Endothelial cell of umbilical vein (primary cell): ENCODE measurements at regions not wholly inside any gene's neighbourhood (a gene's known extent, or its start where the extent isn't known, plus 50 kb on each side); places are given as distances from the start of the nearest gene placed in this dataset.

ENCODE experiments used
- BruUV-seq: library from RNA; stranded (reverse); fragments of 400-500 nt; replicated peaks from 2 replicates; lab custom pipeline; 2021; lab: Mats Ljungman, UMichigan
- CTCF ChIA-PET: fragments of 300-600, 350-600 bp; sonication (Branson Sonifier 250); formaldehyde crosslinking; loops from one replicate; lab custom pipeline; 2021; ENCODE audit warnings: antibody characterized with exemption, inconsistent platforms; lab: Charles Lee
- POLR2A ChIA-PET: fragments of 300-600, 350-600 bp; sonication (Branson Sonifier 250); formaldehyde crosslinking; loops from one replicate; lab custom pipeline; 2021; ENCODE audit warnings: antibody characterized with exemption, inconsistent platforms; lab: Charles Lee
- DNase-seq: peaks from one replicate; pipeline ENCODE4 v3.0.0-alpha.2; 2011; ENCODE audit warnings: low read depth, low spot score
- FAIRE-seq: peaks from 2 replicates; lab custom pipeline; 2011; peaks lifted over from hg19 to GRCh38; lab: Jason Lieb, UNC
- H2AFZ ChIP-seq: 2 replicates; pipeline ENCODE4 v1.6.0; 2012; ENCODE audit warnings: low read depth, low read length, control low read depth, inconsistent platforms
- H3K27ac ChIP-seq: 2 replicates; pipeline ENCODE4 v1.5.1; 2011; ENCODE audit warnings: low read depth, mild to moderate bottlenecking, control low read depth, low read length, moderate library complexity; ENCODE audit not compliant: insufficient read depth
- H3K27me3 ChIP-seq, 2 experiments: 2 replicates each; pipeline versions ENCODE4 v1.6.0 to v1.6.1; 2011; ENCODE audit warnings: low read length in 2 of 2, mixed read lengths in 1 of 2; ENCODE audit not compliant: control insufficient read depth in 2 of 2, insufficient read depth in 2 of 2
- H3K36me3 ChIP-seq, 2 experiments: 2 replicates in 1 of 2; 3 replicates in 1 of 2; pipeline ENCODE4 v1.5.1; 2011; ENCODE audit warnings: low read length in 2 of 2, mild to moderate bottlenecking in 1 of 2, moderate library complexity in 1 of 2; ENCODE audit not compliant: control insufficient read depth in 2 of 2, insufficient read depth in 2 of 2; ENCODE audit errors: extremely low read depth in 1 of 2
- H3K4me1 ChIP-seq: 3 replicates; pipeline ENCODE4 v1.5.1; 2011; ENCODE audit warnings: mild to moderate bottlenecking, low read length; ENCODE audit not compliant: control insufficient read depth, insufficient read depth; ENCODE audit errors: extremely low read depth
- H3K4me2 ChIP-seq: 2 replicates; pipeline ENCODE4 v1.6.1; 2011; ENCODE audit warnings: low read length, control low read depth, mixed read lengths; ENCODE audit not compliant: insufficient read depth
- H3K4me3 ChIP-seq, 3 experiments: fragments of 200-600 bp in 1 of 3; sonication (generic), shearing (Covaris generic) in 1 of 3; replicated peaks in 1 of 3; 2 replicates each; pipeline ENCODE4 v1.5.1; 2011 to 2016; ENCODE audit warnings: control low read depth in 3 of 3, low read length in 3 of 3, mild to moderate bottlenecking in 2 of 3, inconsistent platforms in 1 of 3, low read depth in 1 of 3, moderate library complexity in 1 of 3; ENCODE audit not compliant: insufficient read depth in 1 of 3
- H3K79me2 ChIP-seq: 2 replicates; pipeline ENCODE4 v1.6.0; 2012; ENCODE audit warnings: low read length, inconsistent platforms; ENCODE audit not compliant: control insufficient read depth, insufficient read depth
- H3K9ac ChIP-seq: replicated peaks from 2 replicates; pipeline ENCODE3; 2011; ENCODE audit warnings: low read length, control low read depth; ENCODE audit not compliant: insufficient read depth; ENCODE audit errors: extremely low read depth
- H3K9me1 ChIP-seq: replicated peaks from 3 replicates; pipeline ENCODE4 v1.6.0; 2011; ENCODE audit warnings: mild to moderate bottlenecking, low read length; ENCODE audit not compliant: control insufficient read depth, insufficient read depth; ENCODE audit errors: extremely low read depth
- H3K9me3 ChIP-seq: replicated peaks from 2 replicates; pipeline ENCODE4 v1.5.1; 2012; ENCODE audit warnings: low read length, inconsistent platforms; ENCODE audit not compliant: control insufficient read depth, insufficient read depth
- H4K20me1 ChIP-seq: replicated peaks from 2 replicates; pipeline ENCODE3; 2011; ENCODE audit warnings: mild to moderate bottlenecking, low read length; ENCODE audit not compliant: control insufficient read depth, insufficient read depth; ENCODE audit errors: extremely low read depth
- CTCF ChIP-seq, 2 donors: IDR thresholded peaks; 1 replicate in 1 of 2; 2 replicates in 1 of 2; pipeline ENCODE4 v1.5.1; 2011; ENCODE audit warnings: low read length in 2 of 2, mild to moderate bottlenecking in 2 of 2, moderate library complexity in 2 of 2, control low read depth in 1 of 2, inconsistent platforms in 1 of 2, low read depth in 1 of 2; ENCODE audit not compliant: insufficient read depth in 1 of 2; ENCODE audit errors: extremely low read depth in 1 of 2
- EZH2 ChIP-seq: IDR thresholded peaks from 2 replicates; pipeline ENCODE4 v1.6.1; 2012; ENCODE audit warnings: borderline replicate concordance, low read depth, mild to moderate bottlenecking, moderate library complexity, low read length, inconsistent platforms; ENCODE audit not compliant: severe bottlenecking
- POLR2A ChIP-seq: IDR thresholded peaks from 2 replicates; pipeline ENCODE4 v1.6.1; 2012; ENCODE audit warnings: low read depth, mild to moderate bottlenecking, control low read depth, low read length
- dilution Hi-C: fragments of 300-500 bp; cut with MboI; formaldehyde crosslinking; loops from one replicate; pipeline ENCODE4 v1.15.0; 2019; ENCODE audit warnings: low sequenced_read_pairs; ENCODE audit not compliant: extremely low pct_ligation_motif_present
- intact Hi-C: fragments of 100-400 bp; cut with micrococcal nuclease; formaldehyde crosslinking; loops from one replicate; pipeline ENCODE4 v1.10.0; 2022

- no peak overlapping the region for H2AFZ ChIP-seq
- H3K9me1 ChIP-seq = no peaks in the 10 kb centered on the region
- dilution Hi-C loops = no loop called here
- DNase-seq (no peak), FAIRE-seq (no peak)
- ChIA-PET CTCF (no interaction called here), POLR2A (no interaction called here)
- H3K4me3 ChIP-seq = no peak overlapping the region
- intact Hi-C loops = no loop called here
- no peaks in the 10 kb centered on the region for H3K9me3 ChIP-seq
- H3K4me1 ChIP-seq = no peaks in the 10 kb centered on the region
- H3K27ac ChIP-seq = no peak overlapping the region
- H4K20me1 ChIP-seq = no peaks in the 10 kb centered on the region
- BruUV-seq = no TSS peak
- H3K27me3 ChIP-seq = no peaks in the 10 kb centered on the region
- H3K9ac ChIP-seq = no peak overlapping the region
- TF ChIP-seq CTCF (IDR thresholded peaks at IDR 0.05; ENCODE audit: extremely low read depth in 1 of 2, insufficient read depth in 1 of 2, low read depth in 1 of 2, low read length in 2 of 2) = no peak
- TF ChIP-seq POLR2A = no peak
- no peak overlapping the region for H3K4me2 ChIP-seq
- no peaks in the 10 kb centered on the region for H3K79me2 ChIP-seq
- H3K36me3 ChIP-seq = no peaks in the 10 kb centered on the region
Observed at GRCh38 chr18:51654488-51655326, 457.2 kb upstream of the MEX3C start.

GRCh38 chr18:51655327-51655698 is 457.8 kb upstream of the MEX3C start:
- Histone ChIP-seq H3K4me2 (no peak overlapping the region), H3K9me1 (no peaks in the 10 kb centered on the region), H3K27ac (no peak overlapping the region), H2AFZ (no peak overlapping the region), H3K4me3 (no peak overlapping the region), H3K36me3 (no peaks in the 10 kb centered on the region), H3K79me2 (no peaks in the 10 kb centered on the region), H3K9me3 (no peaks in the 10 kb centered on the region), H3K9ac (no peak overlapping the region), H3K27me3 (no peaks in the 10 kb centered on the region), H3K4me1 (no peaks in the 10 kb centered on the region), H4K20me1 (no peaks in the 10 kb centered on the region)
- ChIA-PET POLR2A (no interaction called here), CTCF (no interaction called here)
- no peak for FAIRE-seq
- BruUV-seq = no TSS peak
- no peak for DNase-seq
- dilution Hi-C loops = no loop called here
- intact Hi-C loops = no loop called here
- TF ChIP-seq EZH2 = no peak
